NCI-H2107 treated with DMSO at 0.1 percent for 48 hours (cell line): ENCODE measurements at regions not wholly inside any gene's neighbourhood (a gene's known extent, or its start where the extent isn't known, plus 50 kb on each side); places are given as distances from the start of the nearest gene placed in this dataset.
"Not testable (repeated sequence)": the region's sequence is repeated elsewhere in the genome, so short reads cannot be mapped to it uniquely, and the experiment has no call there.

ENCODE experiments used
- DNase-seq: peaks from one replicate; lab custom pipeline; 2025; ENCODE audit not compliant: unreplicated experiment; lab: John Stamatoyannopoulos, UW

GRCh38 chr6:73983367-73983766, 287.4 kb downstream of the CD109 start:
- no peak for DNase-seq

- no peak for DNase-seq
Observed at GRCh38 chr6:73980096-73980495, 284.1 kb downstream of the CD109 start.

DNA sequence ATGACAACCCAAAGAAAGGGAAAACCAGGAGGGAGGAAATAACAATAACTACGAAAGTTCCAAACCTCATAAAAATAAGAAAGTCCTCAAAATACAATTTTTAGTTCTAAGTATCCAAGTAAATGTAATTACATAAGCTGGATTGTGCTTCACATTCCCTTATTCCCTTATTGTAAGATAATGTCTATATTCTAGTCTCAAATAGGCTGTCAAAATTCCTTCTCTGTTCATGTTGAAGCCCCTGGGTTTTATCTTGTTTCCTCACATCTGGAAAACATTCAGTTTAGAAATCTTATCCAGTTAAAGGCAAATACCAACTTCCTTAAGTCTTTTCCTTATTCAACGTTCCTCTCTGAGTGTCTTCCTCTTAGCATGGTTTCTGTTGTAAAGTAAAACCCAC, 282.3 kb downstream of the CD109 start:
- no peak for DNase-seq

GRCh38 chr6:73972518-73972917, 276.5 kb downstream of the CD109 start:
- DNase-seq: not testable (repeated sequence)

- no peak for DNase-seq
Observed at GRCh38 chr6:73969971-73970970, 274.3 kb downstream of the CD109 start.

DNA sequence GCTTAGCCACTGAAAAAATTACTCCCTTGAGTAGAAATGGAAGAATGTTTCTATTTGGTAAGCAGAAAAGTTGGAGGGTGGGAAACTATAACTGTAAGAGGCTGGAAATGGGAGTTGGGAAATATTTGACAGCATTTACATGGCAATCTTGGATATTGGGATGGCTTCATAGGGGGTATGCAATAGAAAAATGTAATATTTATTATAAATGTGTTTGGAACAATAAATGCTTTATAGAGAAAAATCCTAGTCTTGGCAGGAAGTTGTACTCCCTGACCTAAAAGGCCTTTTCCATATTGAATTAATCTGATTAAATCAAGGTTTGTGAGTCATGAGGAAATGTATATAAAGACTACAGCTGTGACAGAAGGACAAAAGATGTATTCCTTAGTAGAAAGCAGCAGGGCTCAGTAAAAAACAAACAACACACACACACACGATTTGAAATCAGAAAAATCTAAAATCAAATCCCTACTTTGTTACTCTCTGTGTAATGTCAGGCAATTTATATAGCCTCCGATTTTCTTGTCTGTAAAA, 272.3 kb downstream of the CD109 start:
- DNase-seq: no peak

GRCh38 chr6:73965539-73966029, 269.6 kb downstream of the CD109 start:
- no peak for DNase-seq

DNA sequence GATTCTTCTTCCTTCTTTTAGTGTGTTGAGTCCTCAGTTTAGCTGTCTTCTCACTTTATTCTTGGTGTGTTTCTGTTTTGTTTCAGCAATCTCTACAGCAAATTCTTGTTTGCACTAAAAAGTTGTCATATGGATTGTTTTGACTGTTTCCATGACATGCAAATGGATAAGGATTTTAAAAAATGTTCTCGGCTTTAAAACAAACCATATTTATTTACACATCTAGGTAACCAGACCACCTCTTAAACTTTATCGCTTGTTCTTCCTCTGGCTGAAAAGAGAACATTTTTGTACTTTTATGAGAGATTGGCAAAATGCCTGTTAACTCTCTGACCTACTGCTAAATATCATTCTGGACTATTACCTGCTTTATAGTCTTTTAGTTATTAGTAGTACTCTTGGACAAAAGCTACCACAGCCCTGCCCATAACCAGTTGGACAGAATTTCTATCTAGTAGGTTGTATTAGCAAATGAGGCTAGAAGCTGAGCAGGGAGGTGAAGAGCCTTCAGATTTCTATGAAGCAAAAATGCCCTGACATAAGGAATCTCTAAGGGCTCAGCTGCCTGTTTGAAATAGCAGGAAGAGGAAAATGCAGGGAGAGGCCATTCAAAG, 268.3 kb downstream of the CD109 start:
- no peak for DNase-seq

- DNase-seq: no peak
Observed at GRCh38 chr6:73962884-73963283, 266.9 kb downstream of the CD109 start.

DNA sequence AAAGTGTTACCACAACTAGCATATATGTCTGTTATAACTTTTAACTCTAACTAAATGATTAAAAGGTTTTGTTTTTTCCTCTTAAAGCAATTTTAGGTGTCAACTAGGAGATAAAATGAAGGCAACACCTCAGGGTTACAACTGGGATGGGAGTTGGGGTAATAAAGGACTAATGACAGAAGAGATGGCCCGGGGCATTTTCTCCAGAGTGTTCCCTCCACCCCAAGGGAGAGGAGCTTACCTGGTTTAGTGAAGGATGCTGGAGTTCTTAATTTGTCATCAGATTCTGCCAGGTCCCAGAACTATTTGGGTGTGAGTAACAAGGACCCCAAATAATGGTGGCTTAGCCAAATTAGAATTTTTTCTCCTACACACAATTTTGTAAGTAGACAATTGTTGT, 260.3 kb downstream of the CD109 start:
- no peak for DNase-seq

DNA sequence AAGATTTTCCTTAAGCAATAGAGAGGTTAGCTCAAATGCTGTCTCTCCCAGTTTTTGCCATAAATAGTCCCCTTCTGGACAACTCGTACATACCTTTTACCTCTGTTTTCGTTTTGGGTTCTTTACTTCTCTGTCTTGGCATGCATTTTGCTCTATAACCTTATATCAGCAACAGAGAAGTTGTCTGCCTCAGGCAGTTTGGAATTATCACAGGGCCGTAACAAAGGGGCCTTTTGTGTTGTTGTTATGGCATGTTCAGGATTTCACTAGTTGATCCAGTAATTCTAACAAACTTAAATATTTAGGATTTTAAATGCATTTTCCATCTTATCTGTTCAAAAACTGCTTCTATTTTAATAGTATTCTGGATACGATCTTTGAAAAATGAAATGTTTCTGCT, 259.8 kb downstream of the CD109 start:
- no peak for DNase-seq

- DNase-seq: no peak
Observed at GRCh38 chr6:73954881-73955280, 258.9 kb downstream of the CD109 start.

DNA sequence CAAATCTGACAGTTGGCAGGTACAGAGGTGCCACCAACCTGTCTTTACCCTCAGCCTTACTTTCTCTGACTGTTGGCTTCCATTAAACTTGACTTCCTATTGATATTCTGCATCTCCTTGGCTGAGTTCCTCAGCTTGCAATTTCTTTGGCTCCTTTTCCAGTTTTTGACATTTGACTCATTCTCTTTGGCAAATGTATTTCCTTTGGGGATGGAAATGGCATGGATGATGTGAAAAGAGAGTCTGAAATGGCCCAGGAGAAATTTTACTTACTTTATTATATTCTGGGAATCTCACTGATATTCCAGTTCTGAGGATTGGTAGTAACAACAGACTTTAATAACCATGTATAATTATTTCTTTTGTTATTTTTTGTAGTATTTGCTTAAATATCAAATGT, 255.2 kb downstream of the CD109 start:
- no peak for DNase-seq

DNA sequence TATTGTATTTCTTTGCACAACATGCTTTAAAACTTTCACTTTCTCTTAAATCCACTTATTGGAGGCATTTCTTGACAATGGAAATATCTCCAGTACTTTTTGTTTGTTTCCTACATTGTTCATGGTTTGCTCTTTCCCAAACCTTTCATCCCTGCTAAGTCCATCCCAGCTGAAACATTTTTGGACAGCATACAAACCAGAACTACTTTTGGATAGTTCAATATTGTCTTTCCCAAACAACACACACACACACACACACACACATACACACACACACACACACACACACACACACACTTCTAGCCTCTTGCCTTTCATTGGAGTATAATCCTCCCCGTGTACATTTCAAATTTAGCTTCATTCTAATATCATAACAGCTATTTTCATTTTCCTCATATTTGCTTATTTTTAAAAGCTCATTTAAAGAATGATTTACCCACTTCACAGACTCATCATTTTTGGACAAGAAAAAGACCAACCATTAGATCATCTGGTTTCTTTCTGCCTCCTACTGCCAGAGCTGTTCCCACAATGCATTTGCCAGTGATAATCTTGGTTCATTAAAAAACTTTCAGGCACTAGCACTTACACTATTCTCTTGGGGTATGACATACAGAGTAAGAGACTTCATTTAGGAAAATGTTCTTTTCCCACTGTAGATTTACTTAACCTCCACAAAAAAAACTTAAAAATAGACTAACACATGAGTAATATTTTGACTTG, 248.1 kb downstream of the CD109 start:
- no peak for DNase-seq

- no peak for DNase-seq
Observed at GRCh38 chr6:73943411-73943810, 247.4 kb downstream of the CD109 start.

DNA sequence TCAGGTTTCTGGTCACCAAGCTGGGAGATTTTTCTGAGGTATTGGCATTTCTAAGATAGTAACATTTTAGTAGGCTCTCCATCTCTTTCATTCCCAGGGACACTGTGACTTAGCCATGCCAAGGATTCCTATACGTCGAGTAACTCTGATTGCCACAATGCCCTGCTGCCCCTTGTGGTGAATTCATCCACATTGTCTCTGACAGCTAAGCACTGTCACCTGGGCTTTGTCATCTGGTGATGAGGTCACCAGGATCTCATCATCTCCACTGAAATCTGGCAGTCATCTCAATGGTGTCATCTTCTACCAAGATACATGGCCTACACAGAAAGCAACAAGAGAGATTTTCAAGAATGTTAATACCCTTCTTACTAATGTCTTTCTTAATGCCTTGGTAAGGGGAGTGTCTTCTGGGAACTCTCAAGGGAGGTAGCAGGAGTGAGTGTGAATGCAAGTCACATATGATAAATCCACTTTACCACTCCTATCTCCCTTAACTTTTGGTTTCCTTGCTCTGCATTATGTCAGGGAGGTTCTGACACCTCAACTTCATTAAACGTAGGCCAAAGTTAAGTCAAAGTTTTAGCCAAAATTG, 246.7 kb downstream of the CD109 start:
- no peak for DNase-seq

- no peak for DNase-seq
Observed at GRCh38 chr6:73941892-73942291, 245.9 kb downstream of the CD109 start.

GRCh38 chr6:73937805-73938204, 241.8 kb downstream of the CD109 start:
- no peak for DNase-seq

DNA sequence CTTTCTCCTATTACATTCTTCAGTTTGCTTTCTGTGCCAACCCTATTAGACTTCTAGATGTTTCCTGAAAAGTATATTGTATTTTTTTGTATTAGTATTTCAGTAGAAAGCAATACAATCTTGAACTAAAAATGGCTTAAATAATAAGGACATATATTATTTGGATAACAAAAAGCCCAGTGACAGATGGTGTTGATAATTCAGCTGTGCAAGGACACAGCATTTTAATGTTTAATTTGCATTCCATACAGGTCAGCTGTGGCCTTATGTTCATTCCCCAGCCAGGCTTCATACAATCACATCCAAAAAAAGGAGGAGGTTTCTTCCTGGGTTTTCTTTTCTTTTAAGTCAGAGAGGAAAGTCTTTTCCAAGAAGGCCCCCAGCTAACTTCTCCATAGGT, 236.9 kb downstream of the CD109 start:
- DNase-seq: no peak

GRCh38 chr6:73929405-73929804, 233.4 kb downstream of the CD109 start:
- no peak for DNase-seq

- DNase-seq: no peak
Observed at GRCh38 chr6:73927421-73927820, 231.4 kb downstream of the CD109 start.
